ENCODE measurements at regions not wholly inside any gene's neighbourhood (a gene's known extent, or its start where the extent isn't known, plus 50 kb on each side); places are given as distances from the start of the nearest gene placed in this dataset.
"Not testable (repeated sequence)": the region's sequence is repeated elsewhere in the genome, so short reads cannot be mapped to it uniquely, and the experiment has no call there.

DNA sequence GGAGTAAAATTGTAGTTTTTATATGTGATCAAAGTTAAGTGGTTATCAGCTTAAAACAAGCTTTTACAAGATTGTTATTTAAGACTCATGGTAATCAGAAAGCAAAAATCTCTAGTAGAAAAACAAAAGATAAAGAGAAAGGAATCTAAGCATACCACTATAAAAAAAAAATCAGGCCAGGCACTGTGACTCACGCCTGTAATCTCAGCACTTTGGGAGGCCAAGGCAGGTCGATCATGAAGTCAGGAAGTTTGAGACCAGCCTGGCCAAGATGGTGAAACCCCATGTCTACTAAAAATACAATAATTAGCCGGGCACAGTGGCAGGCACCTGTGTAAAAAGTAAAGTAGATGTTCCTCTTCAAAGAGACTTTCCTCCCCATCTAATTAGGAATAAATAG lies 265.9 kb upstream of the NRP1 start:
- Histone ChIP-seq H3K4me1 (no peaks in the 10 kb centered on the region), H3K4me3 (no peak overlapping the region), H3K27me3 (peaks cover 0 to 9% (median 0%) of the 10 kb centered on the region in 3 donors), H3K27ac (no peak overlapping the region), H3K9me3 (peaks cover 0 to 12% (median 4%) of the 10 kb centered on the region in 4 donors), H3K36me3 (no peaks in the 10 kb centered on the region)
- TF ChIP-seq, protein P1, sequence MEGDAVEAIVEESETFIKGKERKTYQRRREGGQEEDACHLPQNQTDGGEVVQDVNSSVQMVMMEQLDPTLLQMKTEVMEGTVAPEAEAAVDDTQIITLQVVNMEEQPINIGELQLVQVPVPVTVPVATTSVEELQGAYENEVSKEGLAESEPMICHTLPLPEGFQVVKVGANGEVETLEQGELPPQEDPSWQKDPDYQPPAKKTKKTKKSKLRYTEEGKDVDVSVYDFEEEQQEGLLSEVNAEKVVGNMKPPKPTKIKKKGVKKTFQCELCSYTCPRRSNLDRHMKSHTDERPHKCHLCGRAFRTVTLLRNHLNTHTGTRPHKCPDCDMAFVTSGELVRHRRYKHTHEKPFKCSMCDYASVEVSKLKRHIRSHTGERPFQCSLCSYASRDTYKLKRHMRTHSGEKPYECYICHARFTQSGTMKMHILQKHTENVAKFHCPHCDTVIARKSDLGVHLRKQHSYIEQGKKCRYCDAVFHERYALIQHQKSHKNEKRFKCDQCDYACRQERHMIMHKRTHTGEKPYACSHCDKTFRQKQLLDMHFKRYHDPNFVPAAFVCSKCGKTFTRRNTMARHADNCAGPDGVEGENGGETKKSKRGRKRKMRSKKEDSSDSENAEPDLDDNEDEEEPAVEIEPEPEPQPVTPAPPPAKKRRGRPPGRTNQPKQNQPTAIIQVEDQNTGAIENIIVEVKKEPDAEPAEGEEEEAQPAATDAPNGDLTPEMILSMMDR (IDR thresholded peaks at IDR 0.05), result no peak
- no peak for TF ChIP-seq POLR2A (IDR thresholded peaks at IDR 0.05)
- TF ChIP-seq POLR2AphosphoS5 (IDR thresholded peaks at IDR 0.05), result no peak
- no peak for TF ChIP-seq EP300 (IDR thresholded peaks at IDR 0.05)
- 45 to 63% (median 59%) methylated on average over 3 of the region's 3 CpGs for WGBS, 5 donors
- DNase-seq, result no peak
- intact Hi-C loops (cut with DNase I; ENCODE audit: low total_unique reads), result no loop called here

GRCh38 chr10:33596422-33596821 lies 262.0 kb upstream of the NRP1 start:
- Histone ChIP-seq H3K4me1 (peaks cover 0 to 10% (median 3%) of the 10 kb centered on the region in 4 donors), H3K27ac (no peak overlapping the region), H3K9me3 (peaks cover 0 to 12% (median 4%) of the 10 kb centered on the region in 4 donors), H3K36me3 (no peaks in the 10 kb centered on the region), H3K27me3 (peaks cover 0 to 18% (median 0%) of the 10 kb centered on the region in 3 donors), H3K4me3 (no peak overlapping the region)
- WGBS, 5 donors, result 53 to 71% (median 60%) methylated on average over 6 of the region's 6 CpGs
- TF ChIP-seq EP300 (IDR thresholded peaks at IDR 0.05) (no peak), POLR2AphosphoS5 (IDR thresholded peaks at IDR 0.05) (no peak), POLR2A (IDR thresholded peaks at IDR 0.05) (no peak)
- TF ChIP-seq, protein P1 (IDR thresholded peaks at IDR 0.05), result no peak
- intact Hi-C loops (cut with DNase I; ENCODE audit: low total_unique reads), result no loop called here
- DNase-seq, result no peak

DNA sequence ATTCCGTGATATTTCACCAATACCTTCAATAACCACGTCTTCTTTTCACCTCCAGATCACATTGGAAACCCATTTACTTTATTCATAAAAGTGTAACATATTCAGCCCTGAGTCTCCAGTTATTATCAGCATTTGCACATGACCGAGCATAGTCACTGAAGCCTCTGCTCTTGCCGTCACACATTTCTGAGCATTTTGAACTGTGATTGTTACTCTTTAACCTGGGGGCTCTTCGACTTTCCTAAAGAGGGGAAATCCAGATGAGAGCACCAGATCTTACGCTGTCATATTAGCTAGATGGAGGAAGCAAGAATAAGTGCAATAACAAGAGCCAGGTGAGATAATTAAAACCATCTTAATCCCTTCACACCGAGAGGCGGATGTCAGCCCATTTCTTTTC lies 260.0 kb upstream of the NRP1 start:
- intact Hi-C loops (cut with DNase I; ENCODE audit: low total_unique reads), result no loop called here
- Histone ChIP-seq H3K27me3 (peaks cover 0 to 18% (median 0%) of the 10 kb centered on the region in 3 donors), H3K9me3 (peaks cover 0 to 6% (median 2%) of the 10 kb centered on the region in 4 donors), H3K4me3 (no peak overlapping the region), H3K36me3 (no peaks in the 10 kb centered on the region), H3K27ac (no peak overlapping the region), H3K4me1 (peaks cover 0 to 10% (median 3%) of the 10 kb centered on the region in 4 donors)
- WGBS, 5 donors, result 52 to 74% (median 56%) methylated on average over 8 of the region's 8 CpGs
- DNase-seq, result no peak
- no peak for TF ChIP-seq EP300 (IDR thresholded peaks at IDR 0.05)
- TF ChIP-seq, protein P1 (IDR thresholded peaks at IDR 0.05), result no peak
- no peak for TF ChIP-seq POLR2A (IDR thresholded peaks at IDR 0.05)
- no peak for TF ChIP-seq POLR2AphosphoS5 (IDR thresholded peaks at IDR 0.05)

GRCh38 chr10:33588974-33589600 lies 254.6 kb upstream of the NRP1 start:
- Histone ChIP-seq H3K27me3 (peaks cover 0 to 13% (median 0%) of the 10 kb centered on the region in 3 donors), H3K27ac (no peak overlapping the region), H3K9me3 (peaks cover 0 to 13% (median 0%) of the 10 kb centered on the region in 4 donors), H3K36me3 (no peaks in the 10 kb centered on the region), H3K4me1 (peaks cover 0 to 10% (median 3%) of the 10 kb centered on the region in 4 donors), H3K4me3 (no peak overlapping the region)
- intact Hi-C loops (cut with DNase I; ENCODE audit: low total_unique reads), result no loop called here
- TF ChIP-seq POLR2A (IDR thresholded peaks at IDR 0.05), result no peak
- TF ChIP-seq, protein P1 (IDR thresholded peaks at IDR 0.05), result no peak
- no peak for TF ChIP-seq POLR2AphosphoS5 (IDR thresholded peaks at IDR 0.05)
- no peak for TF ChIP-seq EP300 (IDR thresholded peaks at IDR 0.05)
- 56 to 77% (median 63%) methylated on average over 5 of the region's 5 CpGs for WGBS, 5 donors
- no peak for DNase-seq

DNA sequence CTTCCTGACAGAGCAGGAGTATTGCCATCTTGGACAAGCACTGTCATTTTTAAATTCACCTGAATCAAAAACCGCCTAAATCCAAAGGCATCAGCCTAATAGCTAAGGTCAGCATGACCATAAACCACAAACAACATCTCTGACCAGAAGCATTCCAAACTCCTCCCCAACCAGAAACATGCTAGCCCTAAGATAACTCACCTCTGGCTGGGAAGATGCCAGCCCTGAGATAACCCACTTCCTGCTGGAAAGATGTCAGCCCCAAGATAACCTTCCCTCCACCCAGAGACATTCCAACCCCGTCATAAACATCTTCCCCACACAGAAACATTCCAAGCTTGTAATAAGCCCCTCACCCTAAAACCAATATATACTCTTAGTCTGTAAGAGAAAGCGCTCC lies 250.1 kb upstream of the NRP1 start:
- H3K27ac ChIP-seq; intact Hi-C loops (cut with DNase I; ENCODE audit: low total_unique reads); H3K4me1 ChIP-seq; H3K36me3 ChIP-seq; DNase-seq; H3K27me3 ChIP-seq; H3K4me3 ChIP-seq: not testable (repeated sequence)
- 48 to 81% (median 70%) methylated on average over 3 of the region's 3 CpGs for WGBS, 5 donors
- H3K9me3 ChIP-seq, result peaks cover 0 to 13% (median 0%) of the 10 kb centered on the region in 4 donors

Measured in stomach (tissue), 8 donors.